ENCODE measurements at regions not wholly inside any gene's neighbourhood (a gene's known extent, or its start where the extent isn't known, plus 50 kb on each side); places are given as distances from the start of the nearest gene placed in this dataset.

DNA sequence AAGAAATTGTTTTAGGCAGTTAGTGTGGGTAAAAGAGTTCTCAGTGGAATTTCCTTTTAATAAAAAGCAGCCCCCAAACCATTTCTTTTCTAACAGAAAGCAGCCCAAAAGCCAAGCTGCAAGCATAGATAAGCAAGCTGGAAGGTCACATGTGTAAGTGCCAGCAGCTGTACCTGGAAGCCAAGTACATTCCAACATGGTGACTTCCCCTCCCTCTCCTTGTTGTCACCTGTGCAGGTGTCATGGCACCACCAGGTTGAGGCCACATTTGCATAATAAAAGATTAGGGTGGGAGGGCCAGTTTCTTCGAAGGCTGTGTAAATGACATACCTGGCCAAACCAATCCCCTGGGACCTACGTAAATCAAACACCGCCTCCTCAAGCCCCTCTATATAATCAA, 240.3 kb upstream of the RAB4A start:
- Histone ChIP-seq H3K9me3 (ENCODE audit: severe bottlenecking) (no peaks in the 10 kb centered on the region), H3K27ac (ENCODE audit: poor library complexity, severe bottlenecking) (no peak overlapping the region), H3K4me3 (ENCODE audit: severe bottlenecking) (no peak overlapping the region), H3K36me3 (ENCODE audit: low read depth) (no peaks in the 10 kb centered on the region), H3K4me1 (ENCODE audit: insufficient read depth, poor library complexity, severe bottlenecking) (peaks cover 3% of the 10 kb centered on the region), H3K27me3 (ENCODE audit: insufficient read depth, poor library complexity, severe bottlenecking) (no peaks in the 10 kb centered on the region)
- DNase-seq (ENCODE audit: low spot score), result no peak
- ATAC-seq (ENCODE audit: low read depth), result no peak
- TF ChIP-seq, protein P1, sequence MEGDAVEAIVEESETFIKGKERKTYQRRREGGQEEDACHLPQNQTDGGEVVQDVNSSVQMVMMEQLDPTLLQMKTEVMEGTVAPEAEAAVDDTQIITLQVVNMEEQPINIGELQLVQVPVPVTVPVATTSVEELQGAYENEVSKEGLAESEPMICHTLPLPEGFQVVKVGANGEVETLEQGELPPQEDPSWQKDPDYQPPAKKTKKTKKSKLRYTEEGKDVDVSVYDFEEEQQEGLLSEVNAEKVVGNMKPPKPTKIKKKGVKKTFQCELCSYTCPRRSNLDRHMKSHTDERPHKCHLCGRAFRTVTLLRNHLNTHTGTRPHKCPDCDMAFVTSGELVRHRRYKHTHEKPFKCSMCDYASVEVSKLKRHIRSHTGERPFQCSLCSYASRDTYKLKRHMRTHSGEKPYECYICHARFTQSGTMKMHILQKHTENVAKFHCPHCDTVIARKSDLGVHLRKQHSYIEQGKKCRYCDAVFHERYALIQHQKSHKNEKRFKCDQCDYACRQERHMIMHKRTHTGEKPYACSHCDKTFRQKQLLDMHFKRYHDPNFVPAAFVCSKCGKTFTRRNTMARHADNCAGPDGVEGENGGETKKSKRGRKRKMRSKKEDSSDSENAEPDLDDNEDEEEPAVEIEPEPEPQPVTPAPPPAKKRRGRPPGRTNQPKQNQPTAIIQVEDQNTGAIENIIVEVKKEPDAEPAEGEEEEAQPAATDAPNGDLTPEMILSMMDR (IDR thresholded peaks at IDR 0.05; ENCODE audit: poor library complexity, severe bottlenecking), result no peak

DNA sequence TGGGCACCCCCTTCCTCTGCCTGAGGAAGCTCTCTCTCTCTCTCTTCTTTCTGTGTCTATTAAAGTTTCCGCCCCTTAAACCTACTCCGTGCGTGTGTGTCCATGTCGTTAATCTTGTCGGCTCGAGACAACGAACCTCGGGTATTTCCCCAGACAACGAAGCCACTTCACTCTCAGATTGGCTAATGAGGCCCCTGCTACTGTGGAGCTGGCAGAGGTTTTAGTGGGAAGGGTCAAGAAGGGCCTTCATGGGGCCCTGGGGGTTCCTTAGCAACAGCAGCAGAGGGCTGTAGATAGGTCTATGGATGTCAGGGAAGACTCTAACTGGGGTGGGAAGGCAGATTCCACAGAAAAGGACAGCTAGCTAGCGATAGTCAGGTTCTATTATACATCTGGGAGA, 239.8 kb upstream of the RAB4A start:
- Histone ChIP-seq H3K9me3 (ENCODE audit: severe bottlenecking) (no peaks in the 10 kb centered on the region), H3K36me3 (ENCODE audit: low read depth) (no peaks in the 10 kb centered on the region), H3K27me3 (ENCODE audit: insufficient read depth, poor library complexity, severe bottlenecking) (no peaks in the 10 kb centered on the region), H3K4me1 (ENCODE audit: insufficient read depth, poor library complexity, severe bottlenecking) (peaks cover 3% of the 10 kb centered on the region), H3K27ac (ENCODE audit: poor library complexity, severe bottlenecking) (no peak overlapping the region), H3K4me3 (ENCODE audit: severe bottlenecking) (no peak overlapping the region)
- DNase-seq (ENCODE audit: low spot score), result no peak
- TF ChIP-seq, protein P1 (IDR thresholded peaks at IDR 0.05; ENCODE audit: poor library complexity, severe bottlenecking), result no peak
- ATAC-seq (ENCODE audit: low read depth), result no peak

DNA sequence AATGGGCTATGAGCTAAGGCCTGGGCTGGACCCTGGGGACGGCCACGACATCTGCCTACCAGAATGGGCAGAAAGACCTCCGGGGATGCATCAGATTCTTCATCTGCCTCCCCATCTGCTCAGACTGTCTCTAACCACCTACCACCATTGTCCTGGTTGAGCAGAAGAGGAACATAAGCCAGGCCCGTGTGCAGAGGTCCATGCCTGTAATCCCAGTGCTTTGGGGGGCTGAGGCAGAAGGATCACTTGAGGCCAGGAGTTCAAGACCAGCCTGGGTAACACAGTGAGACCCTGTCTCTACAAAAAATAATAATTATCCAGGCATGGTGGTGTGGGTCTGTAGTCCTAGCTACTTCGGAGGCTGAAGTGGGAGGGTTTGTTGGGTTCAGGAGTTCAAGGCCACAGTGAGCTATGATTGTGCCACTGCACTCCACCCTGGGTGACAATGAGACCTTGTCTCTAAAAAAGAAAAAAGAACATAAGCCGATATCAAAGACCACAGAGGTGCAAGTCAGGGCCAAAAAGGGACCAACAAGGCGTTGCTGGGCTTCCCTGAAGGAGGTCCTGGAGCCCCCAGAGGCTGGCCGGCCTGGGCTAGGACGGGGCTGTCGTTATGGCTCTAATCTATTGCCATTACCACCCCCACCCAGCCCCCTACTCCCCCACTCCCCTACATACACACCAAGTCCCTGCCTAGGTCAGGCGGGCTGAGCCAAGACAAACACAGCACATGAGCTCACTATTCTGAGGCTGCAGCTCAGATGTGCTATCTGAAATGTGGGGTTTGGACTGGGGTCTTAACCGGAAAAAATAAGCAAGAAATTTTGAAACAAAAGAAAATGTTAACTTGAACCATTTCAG, 239.2 kb upstream of the RAB4A start:
- TF ChIP-seq, protein P1 (IDR thresholded peaks at IDR 0.05; ENCODE audit: poor library complexity, severe bottlenecking), result no peak
- Histone ChIP-seq H3K4me3 (ENCODE audit: severe bottlenecking) (no peak overlapping the region), H3K4me1 (ENCODE audit: insufficient read depth, poor library complexity, severe bottlenecking) (peaks cover 3% of the 10 kb centered on the region), H3K9me3 (ENCODE audit: severe bottlenecking) (no peaks in the 10 kb centered on the region), H3K27me3 (ENCODE audit: insufficient read depth, poor library complexity, severe bottlenecking) (no peaks in the 10 kb centered on the region), H3K36me3 (ENCODE audit: low read depth) (no peaks in the 10 kb centered on the region), H3K27ac (ENCODE audit: poor library complexity, severe bottlenecking) (no peak overlapping the region)
- no peak for ATAC-seq (ENCODE audit: low read depth)
- no peak for DNase-seq (ENCODE audit: low spot score)

DNA sequence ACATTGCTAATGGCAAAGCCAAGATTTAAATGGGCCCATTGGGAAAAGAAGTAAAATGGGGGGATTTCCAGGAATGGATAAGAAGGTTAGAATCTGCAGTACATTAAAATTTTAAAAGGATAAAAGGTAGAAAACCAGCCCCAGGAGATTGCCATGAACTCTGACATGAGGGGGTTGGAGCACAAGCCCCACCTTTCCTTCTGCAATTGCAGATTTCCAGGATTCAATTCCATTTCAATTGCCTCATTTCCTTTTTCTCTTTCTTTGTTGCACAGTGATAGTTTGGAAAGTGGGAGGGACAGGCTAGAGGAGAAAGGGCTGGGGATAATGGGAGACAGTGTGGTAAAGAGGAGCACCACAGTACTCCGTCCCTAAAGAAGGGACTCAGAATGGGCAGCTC, 238.5 kb upstream of the RAB4A start:
- Histone ChIP-seq H3K27ac (ENCODE audit: poor library complexity, severe bottlenecking) (no peak overlapping the region), H3K36me3 (ENCODE audit: low read depth) (no peaks in the 10 kb centered on the region), H3K4me3 (ENCODE audit: severe bottlenecking) (no peak overlapping the region), H3K27me3 (ENCODE audit: insufficient read depth, poor library complexity, severe bottlenecking) (no peaks in the 10 kb centered on the region), H3K4me1 (ENCODE audit: insufficient read depth, poor library complexity, severe bottlenecking) (peaks cover 3% of the 10 kb centered on the region), H3K9me3 (ENCODE audit: severe bottlenecking) (no peaks in the 10 kb centered on the region)
- DNase-seq (ENCODE audit: low spot score) (no peak), ATAC-seq (ENCODE audit: low read depth) (no peak)
- TF ChIP-seq, protein P1 (IDR thresholded peaks at IDR 0.05; ENCODE audit: poor library complexity, severe bottlenecking), result no peak

DNA sequence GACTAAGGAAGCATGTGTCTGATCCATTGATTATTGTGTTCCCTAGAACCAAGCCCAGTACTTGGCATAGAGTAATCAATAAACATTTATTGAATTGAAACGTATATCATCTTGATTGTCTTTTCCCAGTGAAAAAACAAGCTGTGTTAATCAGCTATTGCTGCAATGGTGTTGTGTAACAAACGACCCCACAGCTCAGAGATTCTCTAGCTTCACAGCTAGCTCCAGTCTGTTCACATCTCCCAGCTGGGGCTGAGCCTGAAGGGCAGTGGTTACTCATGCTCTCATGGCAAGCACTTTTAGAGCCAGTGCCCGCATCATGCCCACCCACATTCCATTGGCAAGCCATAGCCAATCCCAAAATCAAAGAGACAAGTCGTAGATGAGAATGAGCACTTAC, 237.4 kb upstream of the RAB4A start:
- TF ChIP-seq, protein P1 (IDR thresholded peaks at IDR 0.05; ENCODE audit: poor library complexity, severe bottlenecking), result no peak

More for the DNA sequence above, 237.4 kb upstream of the RAB4A start:
- H3K9me3 ChIP-seq (ENCODE audit: severe bottlenecking), result no peaks in the 10 kb centered on the region
- no peaks in the 10 kb centered on the region for H3K36me3 ChIP-seq (ENCODE audit: low read depth)
- no peak overlapping the region for H3K4me3 ChIP-seq (ENCODE audit: severe bottlenecking)
- no peaks in the 10 kb centered on the region for H3K4me1 ChIP-seq (ENCODE audit: insufficient read depth, poor library complexity, severe bottlenecking)
- no peak overlapping the region for H3K27ac ChIP-seq (ENCODE audit: poor library complexity, severe bottlenecking)
- ATAC-seq (ENCODE audit: low read depth) (no peak), DNase-seq (ENCODE audit: low spot score) (no peak)
- no peaks in the 10 kb centered on the region for H3K27me3 ChIP-seq (ENCODE audit: insufficient read depth, poor library complexity, severe bottlenecking)

Data from RWPE2 (cell line).